GM19452 (cell line): ENCODE measurements at regions not wholly inside any gene's neighbourhood (a gene's known extent, or its start where the extent isn't known, plus 50 kb on each side); places are given as distances from the start of the nearest gene placed in this dataset.

Source experiments
- ATAC-seq: cut with Tn5 transposase; IDR thresholded peaks from one replicate; pipeline ENCODE4 v1.9.1; 2021; ENCODE audit not compliant: unreplicated experiment

- no peak for ATAC-seq
Measured at GRCh38 chr4:133891011-133891410, 310.6 kb downstream of the PABPC4L start.

DNA sequence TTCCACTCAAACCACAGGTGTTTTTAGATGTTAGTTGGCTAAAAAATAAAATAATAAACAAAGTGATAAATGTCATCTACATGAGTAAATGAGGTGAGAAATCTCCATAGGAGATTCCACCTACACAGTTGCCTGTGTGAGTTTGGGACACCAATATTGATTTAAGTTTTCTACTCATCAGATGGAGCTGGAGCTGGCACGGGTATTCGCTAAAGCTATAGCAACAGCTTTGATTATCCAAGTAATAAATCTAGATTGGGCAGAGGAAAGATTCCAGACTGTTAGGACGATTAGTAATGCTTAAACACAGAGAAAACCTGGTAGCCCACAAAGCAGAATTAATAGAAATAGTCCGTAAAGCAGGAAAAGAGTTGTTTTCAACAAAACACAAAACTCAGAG lies 313.9 kb downstream of the PABPC4L start:
- no peak for ATAC-seq

DNA sequence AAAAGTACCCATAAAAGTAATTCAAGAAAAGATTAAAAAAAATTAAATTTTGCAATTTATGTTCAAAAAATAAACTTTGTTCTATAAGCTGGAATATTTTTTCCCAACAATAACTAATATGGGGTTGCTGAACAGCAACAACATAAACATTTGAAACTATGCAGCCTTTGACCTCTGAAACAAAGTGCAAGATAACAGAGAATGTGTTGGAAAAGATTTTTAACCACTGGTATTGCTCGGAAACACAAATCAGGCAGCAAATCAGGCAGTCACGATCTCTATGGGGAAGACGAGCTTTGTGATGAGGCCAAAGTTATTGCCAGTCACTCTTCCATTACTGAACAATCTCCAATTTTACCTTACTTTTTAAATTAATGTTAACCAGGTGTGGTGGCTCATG lies 332.1 kb downstream of the PABPC4L start:
- ATAC-seq: no peak

DNA sequence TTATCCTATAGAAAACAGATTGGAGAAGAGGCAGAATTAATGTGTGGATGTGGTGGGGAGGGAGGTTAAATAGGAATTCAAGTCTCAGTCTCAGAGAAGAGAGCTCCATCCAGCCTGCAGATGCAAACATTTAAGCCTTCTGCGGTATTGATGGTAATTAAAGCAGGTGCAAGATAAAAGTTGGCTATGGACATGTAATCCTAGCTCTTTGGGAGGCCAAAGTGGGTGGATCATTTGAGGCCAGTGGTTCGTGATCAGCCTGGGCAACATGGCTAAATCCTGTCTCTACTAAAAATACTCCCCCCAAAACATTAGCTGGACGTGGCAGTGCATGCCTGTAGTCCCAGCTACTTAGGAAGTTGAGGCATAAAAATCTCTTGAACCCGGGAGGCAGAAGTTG lies 332.7 kb downstream of the PABPC4L start:
- no peak for ATAC-seq

- no peak for ATAC-seq
Measured at GRCh38 chr4:133866328-133866699, 335.3 kb downstream of the PABPC4L start.

- no peak for ATAC-seq
Measured at GRCh38 chr4:133865612-133866327, 335.8 kb downstream of the PABPC4L start.

GRCh38 chr4:133863153-133863552 lies 338.4 kb downstream of the PABPC4L start:
- no peak for ATAC-seq

DNA sequence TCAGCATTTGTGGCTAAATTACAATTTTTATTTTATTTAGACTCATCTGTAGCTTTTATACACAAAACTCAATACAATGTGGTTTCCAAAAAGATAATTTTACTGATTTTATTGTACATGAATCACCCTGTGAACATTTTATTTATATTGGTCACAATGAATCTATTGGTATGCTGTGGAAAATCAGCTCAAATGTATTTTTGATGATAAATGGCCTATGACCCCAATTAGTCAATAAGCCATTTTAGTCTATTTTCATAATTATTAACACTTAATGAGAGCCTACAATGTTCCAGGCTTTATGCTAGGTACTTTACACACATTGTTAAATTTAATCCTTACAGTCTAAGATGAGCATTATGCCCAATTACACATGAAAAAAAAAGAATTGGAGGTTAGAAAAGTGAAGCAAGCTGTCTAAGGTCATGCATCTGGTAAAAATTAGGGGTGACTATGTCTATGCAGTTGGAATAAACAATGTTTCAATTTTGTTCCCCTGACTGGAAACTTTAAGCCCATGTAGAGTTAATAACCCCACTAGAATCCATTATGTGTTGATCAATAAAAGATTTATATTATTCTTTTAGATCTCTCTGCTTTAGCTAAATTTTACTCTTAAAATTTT lies 344.7 kb downstream of the PABPC4L start:
- ATAC-seq: no peak

GRCh38 chr4:133855001-133855400 lies 346.6 kb downstream of the PABPC4L start:
- no peak for ATAC-seq

- no peak for ATAC-seq
Measured at GRCh38 chr4:133839326-133839725, 362.3 kb downstream of the PABPC4L start.

DNA sequence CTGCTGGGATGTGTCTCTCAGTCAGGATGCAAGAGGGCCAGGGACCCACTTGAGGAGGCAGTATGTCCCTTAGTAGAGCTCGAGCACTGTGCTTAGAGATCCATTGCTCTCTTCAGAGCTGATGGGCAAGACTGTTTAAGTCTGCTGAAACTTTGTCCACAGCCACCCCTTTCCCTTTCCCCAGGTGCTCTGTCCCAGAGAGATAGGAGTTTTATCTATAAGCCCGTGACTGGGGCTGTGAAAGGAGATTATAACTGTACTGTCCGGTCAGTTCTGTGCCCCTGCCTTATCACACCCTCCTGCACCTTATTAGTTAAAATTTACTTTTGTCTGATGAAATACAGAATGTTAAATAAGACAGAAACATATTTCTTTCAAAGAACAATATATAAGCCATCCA lies 378.4 kb downstream of the PABPC4L start:
- no peak for ATAC-seq

- ATAC-seq: no peak
Measured at GRCh38 chr4:133812954-133813353, 388.6 kb downstream of the PABPC4L start.

GRCh38 chr4:133812236-133812635 lies 389.4 kb downstream of the PABPC4L start:
- no peak for ATAC-seq

DNA sequence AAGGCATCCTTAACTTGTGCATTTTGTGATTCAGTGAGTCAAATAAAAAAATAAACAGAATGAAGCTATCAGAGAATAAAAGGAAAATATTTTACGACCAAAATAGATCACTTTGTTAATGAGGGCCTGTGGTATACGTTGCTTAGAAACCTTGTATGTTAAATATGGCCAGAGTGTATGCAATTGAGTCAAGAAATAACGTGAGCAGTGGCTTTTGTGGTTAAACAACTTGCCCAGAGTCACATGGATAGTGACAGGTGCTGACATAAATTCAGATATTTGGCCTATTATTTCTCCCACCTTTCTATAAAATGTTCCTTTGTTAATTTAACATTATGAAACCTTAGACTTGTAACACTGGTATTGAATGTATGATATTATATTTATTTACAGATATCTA lies 393.4 kb downstream of the PABPC4L start:
- no peak for ATAC-seq

GRCh38 chr4:133803341-133803740 lies 398.2 kb downstream of the PABPC4L start:
- ATAC-seq: no peak

GRCh38 chr4:133802359-133803140 lies 399.0 kb downstream of the PABPC4L start:
- no peak for ATAC-seq

DNA sequence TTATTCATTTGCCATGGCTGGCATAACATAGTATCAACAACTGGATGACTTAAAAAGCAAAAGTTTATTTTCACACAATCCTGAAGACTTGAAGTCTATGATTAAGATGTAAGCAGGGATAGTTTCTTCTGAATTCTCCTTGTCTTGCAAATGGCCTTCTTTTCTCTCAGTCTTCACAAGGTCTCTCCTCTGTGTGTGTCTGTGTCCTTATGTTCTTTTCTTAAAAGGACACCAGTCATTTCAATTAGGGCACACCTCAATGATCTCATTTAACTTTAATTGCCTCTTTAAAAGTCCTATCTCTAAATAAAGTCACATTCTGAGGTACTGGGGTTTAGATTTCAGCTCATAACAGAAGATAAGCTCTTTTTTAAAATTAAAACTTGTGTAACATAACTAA lies 399.7 kb downstream of the PABPC4L start:
- ATAC-seq: no peak

DNA sequence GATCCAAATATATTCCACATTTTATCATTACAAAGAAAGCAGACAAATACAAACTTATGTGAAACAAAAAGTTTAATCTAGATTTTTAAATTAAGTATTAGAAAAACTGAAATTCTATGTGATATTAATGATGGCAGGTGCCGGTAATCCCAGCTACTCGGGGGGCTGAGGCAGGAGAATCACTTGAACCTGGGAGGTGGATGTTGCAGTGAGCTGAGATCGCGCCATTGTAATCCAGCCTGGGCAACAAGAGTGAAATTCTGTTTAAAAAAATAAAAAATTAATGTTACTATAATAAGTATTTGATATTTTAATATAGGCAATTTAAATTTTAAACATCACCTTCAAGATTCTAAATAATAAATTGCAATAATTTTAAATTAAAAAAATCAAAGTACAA lies 400.6 kb downstream of the PABPC4L start:
- no peak for ATAC-seq

GRCh38 chr4:133799717-133800315 lies 401.8 kb downstream of the PABPC4L start:
- no peak for ATAC-seq

DNA sequence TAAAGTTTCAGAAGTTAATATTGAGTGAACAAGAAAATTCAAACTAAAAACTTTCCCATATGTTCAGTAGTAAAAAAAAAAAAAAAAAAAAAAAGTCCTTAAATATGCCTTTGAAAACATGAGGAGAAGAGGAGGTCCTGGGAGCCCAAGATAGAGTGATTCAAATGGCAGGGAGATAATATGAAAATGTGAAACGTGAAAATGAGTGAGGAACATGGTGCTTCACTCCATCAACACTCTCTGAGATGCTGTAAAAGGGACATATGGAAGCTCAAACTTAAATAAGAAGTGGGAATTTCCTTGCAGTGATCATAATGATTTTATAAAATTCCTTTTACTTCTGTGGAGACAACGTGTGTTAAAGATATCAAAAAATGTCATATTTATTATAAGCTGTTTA lies 423.9 kb downstream of the PABPC4L start:
- ATAC-seq: no peak

GRCh38 chr4:133776961-133777360 lies 424.6 kb downstream of the PABPC4L start:
- ATAC-seq: no peak

GRCh38 chr4:133776503-133776902 lies 425.1 kb downstream of the PABPC4L start:
- ATAC-seq: no peak
